Hematopoietic multipotent progenitor cell (in vitro differentiated cells): ENCODE measurements at regions not wholly inside any gene's neighbourhood (a gene's known extent, or its start where the extent isn't known, plus 50 kb on each side); places are given as distances from the start of the nearest gene placed in this dataset.
"Not testable (repeated sequence)": the region's sequence is repeated elsewhere in the genome, so short reads cannot be mapped to it uniquely, and the experiment has no call there.

Source experiments
- DNase-seq, 3 donors: peaks; one replicate each; pipeline ENCODE4 v3.0.0-alpha.2; 2011 to 2015; ENCODE audit warnings: low read depth in 2 of 3, low spot score in 2 of 3

- DNase-seq = not testable (repeated sequence)
These were observed 75.1 kb upstream of the CIDEA start for GRCh38 chr18:12179029-12179428.

GRCh38 chr18:12179697-12180577 lies 74.2 kb upstream of the CIDEA start:
- DNase-seq = not testable (repeated sequence)

- DNase-seq = not testable (repeated sequence)
These were observed 55.4 kb upstream of the CIDEA start for GRCh38 chr18:12198797-12199196.

- peak in 2 of 3 donors; percentile 38 to 51 for DNase-seq
These were observed 54.0 kb upstream of the CIDEA start for GRCh38 chr18:12200186-12200585.
